Right lobe of liver (tissue), 6 donors: ENCODE measurements at regions not wholly inside any gene's neighbourhood (a gene's known extent, or its start where the extent isn't known, plus 50 kb on each side); places are given as distances from the start of the nearest gene placed in this dataset.

Experiments
- ATAC-seq, 4 donors: fragments of 200-7000 bp; cut with Tn5 transposase; one replicate each; pipeline ENCODE4 v1.9.1; 2020; ENCODE audit warnings: mild to moderate bottlenecking in 4 of 4, moderate library complexity in 4 of 4
- DNase-seq, 3 donors: peaks; one replicate each; pipeline ENCODE4 v3.0.0-alpha.2; 2020
- H3K27ac ChIP-seq, 3 donors: fragments of 200-600 bp; one replicate each; pipeline ENCODE4 v1.8.0; 2022
- H3K27me3 ChIP-seq, 2 donors: fragments of 200-600 bp; one replicate each; pipeline ENCODE4 v1.8.0; 2022
- H3K36me3 ChIP-seq, 4 donors: fragments of 200-600 bp; sonication (generic) in 1 of 4; one replicate each; pipeline versions ENCODE4 v1.5.1 to v1.8.0; 2017 to 2022; ENCODE audit warnings: control low read depth in 1 of 4
- H3K4me1 ChIP-seq, 4 donors: fragments of 200-600 bp; sonication (generic) in 1 of 4; one replicate each; pipeline versions ENCODE4 v1.5.1 to v1.8.0; 2017 to 2022; ENCODE audit warnings: control low read depth in 1 of 4
- H3K4me3 ChIP-seq, 3 donors: fragments of 200-600 bp; one replicate each; pipeline ENCODE4 v1.8.0; 2022
- H3K9me3 ChIP-seq, 4 donors: fragments of 200-600 bp; sonication (generic) in 1 of 4; one replicate each; pipeline versions ENCODE4 v1.5.1 to v1.8.0; 2017 to 2022; ENCODE audit warnings: control low read depth in 1 of 4
- POLR2A ChIP-seq: fragments of 450-650 bp; IDR thresholded peaks from one replicate; pipeline ENCODE4 v1.6.1; 2017; ENCODE audit warnings: antibody characterized with exemption, mild to moderate bottlenecking
- WGBS: methylation state at CpG from one replicate; pipeline ENCODE4 v1.1.6; 2018; ENCODE audit warnings: low coverage, low lambda C conversion rate; ENCODE audit not compliant: insufficient coverage; ENCODE audit errors: missing lambda C conversion rate; 5-methylcytosine and 5-hydroxymethylcytosine counted together
- intact Hi-C, 2 donors: fragments of 100-400 bp; cut with DNase I; formaldehyde crosslinking; loops; one replicate each; pipeline versions ENCODE4 v1.11.2 to v1.14.1; 2022
- TF ChIP-seq, protein P1 (sequence below), 4 donors: fragments of 200-600 bp in 3 of 4; fragments of 450-650 bp in 1 of 4; IDR thresholded peaks; one replicate each; pipeline versions ENCODE4 v1.5.1 to v1.8.0; 2016 to 2022; ENCODE audit warnings: antibody characterized with exemption in 4 of 4, mild to moderate bottlenecking in 2 of 4
- donor health status: DM: no; HTN: yes; CAD: no.
- donor health status: DM: no; HTN: no; CAD: no.
- donor health status: DM: no; HTN: no; CAD: no.
- donor health status: DM: no; HTN: yes; CAD: no.
- donor health status: DM: no; HTN: yes; CAD: no.

DNA sequence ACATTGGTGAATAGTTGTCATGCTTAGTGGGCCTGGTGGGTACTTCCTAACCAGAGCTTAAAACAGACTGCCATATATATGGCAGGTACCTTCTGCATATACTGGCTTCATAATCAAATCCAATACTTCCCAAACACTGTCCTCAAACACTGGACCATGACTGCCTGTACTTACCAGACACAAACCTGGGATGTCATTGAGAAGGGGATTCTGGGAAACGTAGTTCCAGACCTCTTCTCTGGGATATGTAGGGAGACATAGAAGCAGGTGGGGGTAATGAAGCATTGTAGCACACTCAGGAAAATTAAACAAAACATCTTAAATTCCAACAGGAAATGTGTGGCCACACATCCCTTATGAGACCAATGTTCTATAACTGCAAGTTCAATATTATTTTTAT lies 76.5 kb upstream of the ADAMTS5 start:
- no peak for ATAC-seq
- Histone ChIP-seq H3K9me3 (no peaks in the 10 kb centered on the region), H3K27me3 (no peaks in the 10 kb centered on the region), H3K36me3 (no peaks in the 10 kb centered on the region), H3K27ac (no peak overlapping the region), H3K4me3 (no peak overlapping the region), H3K4me1 (no peaks in the 10 kb centered on the region)
- intact Hi-C loops, result no loop called here
- WGBS, result 57% methylated on average over 1 of the region's 1 CpG
- no peak for DNase-seq
- TF ChIP-seq, protein P1, sequence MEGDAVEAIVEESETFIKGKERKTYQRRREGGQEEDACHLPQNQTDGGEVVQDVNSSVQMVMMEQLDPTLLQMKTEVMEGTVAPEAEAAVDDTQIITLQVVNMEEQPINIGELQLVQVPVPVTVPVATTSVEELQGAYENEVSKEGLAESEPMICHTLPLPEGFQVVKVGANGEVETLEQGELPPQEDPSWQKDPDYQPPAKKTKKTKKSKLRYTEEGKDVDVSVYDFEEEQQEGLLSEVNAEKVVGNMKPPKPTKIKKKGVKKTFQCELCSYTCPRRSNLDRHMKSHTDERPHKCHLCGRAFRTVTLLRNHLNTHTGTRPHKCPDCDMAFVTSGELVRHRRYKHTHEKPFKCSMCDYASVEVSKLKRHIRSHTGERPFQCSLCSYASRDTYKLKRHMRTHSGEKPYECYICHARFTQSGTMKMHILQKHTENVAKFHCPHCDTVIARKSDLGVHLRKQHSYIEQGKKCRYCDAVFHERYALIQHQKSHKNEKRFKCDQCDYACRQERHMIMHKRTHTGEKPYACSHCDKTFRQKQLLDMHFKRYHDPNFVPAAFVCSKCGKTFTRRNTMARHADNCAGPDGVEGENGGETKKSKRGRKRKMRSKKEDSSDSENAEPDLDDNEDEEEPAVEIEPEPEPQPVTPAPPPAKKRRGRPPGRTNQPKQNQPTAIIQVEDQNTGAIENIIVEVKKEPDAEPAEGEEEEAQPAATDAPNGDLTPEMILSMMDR (IDR thresholded peaks at IDR 0.05), result no peak
- no peak for TF ChIP-seq POLR2A

DNA sequence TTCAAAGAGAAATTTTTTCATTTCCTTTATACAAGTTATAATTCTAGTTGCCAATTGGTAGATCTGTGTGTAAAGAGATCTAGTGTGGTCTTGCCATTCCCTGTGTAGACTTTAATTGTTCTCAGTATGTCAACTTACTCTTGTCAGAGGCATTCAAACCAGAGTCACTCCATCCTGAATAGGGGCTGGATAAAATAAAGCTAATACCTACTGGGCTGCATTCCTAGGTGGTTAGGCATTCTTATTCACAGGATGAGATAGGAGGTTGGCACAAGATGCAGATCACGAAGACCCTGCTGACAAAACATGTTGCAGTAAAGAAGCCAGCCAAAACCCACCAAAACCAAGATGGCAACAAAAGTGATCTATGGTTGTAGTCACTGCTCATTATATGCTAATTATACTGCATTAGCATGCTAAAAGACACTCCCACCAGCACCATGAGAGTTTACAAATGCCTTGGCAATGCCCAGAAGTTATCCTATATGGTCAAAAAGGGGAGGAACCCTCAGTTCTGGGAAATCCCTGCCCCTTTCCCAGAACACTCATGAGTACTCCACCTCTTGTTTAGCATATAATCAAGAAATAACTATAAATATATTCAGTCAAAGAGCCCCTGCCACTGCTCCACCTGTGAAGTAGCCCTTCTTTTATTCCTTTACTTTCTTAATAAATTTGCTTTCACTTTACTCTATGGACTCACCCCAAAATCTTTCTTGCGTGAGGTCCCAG lies 74.0 kb upstream of the ADAMTS5 start:
- Histone ChIP-seq H3K36me3 (no peaks in the 10 kb centered on the region), H3K4me3 (no peak overlapping the region), H3K4me1 (no peaks in the 10 kb centered on the region), H3K9me3 (no peaks in the 10 kb centered on the region), H3K27ac (no peak overlapping the region), H3K27me3 (no peaks in the 10 kb centered on the region)
- intact Hi-C loops, result no loop called here
- DNase-seq (no peak), ATAC-seq (no peak)
- 70% methylated on average over 2 of the region's 2 CpGs for WGBS
- no peak for TF ChIP-seq POLR2A

DNA sequence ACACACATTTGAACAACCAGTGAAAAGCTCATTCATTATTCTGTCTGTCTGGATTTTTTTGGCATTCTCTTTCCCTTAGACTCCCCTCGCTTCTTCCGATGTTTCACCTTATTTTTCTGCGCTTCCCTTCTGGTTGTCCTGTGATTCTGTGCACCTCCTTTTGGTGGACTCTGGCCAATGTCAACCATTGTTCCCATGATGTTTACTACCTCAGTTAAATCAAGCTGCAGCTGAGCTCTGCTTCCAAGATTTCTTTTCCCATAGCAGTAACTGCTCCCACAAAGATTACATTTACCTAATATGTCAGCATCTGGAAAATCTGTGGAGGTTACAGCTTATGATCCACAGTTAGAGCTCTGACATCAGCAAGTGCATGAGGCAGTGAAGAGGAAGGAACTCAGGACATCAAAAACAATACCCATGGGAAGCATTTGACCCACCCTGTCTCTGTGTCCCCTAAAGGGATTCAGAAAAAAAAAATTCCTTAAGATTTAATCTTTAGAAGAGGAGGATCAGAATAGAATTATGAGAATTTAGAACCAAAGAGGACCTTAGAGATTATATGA lies 69.9 kb upstream of the ADAMTS5 start:
- Histone ChIP-seq H3K27ac (no peak overlapping the region), H3K27me3 (no peaks in the 10 kb centered on the region), H3K36me3 (no peaks in the 10 kb centered on the region), H3K4me3 (no peak overlapping the region), H3K9me3 (no peaks in the 10 kb centered on the region), H3K4me1 (no peaks in the 10 kb centered on the region)
- intact Hi-C loops, result no loop called here
- TF ChIP-seq, protein P1 (IDR thresholded peaks at IDR 0.05), result no peak
- no peak for TF ChIP-seq POLR2A
- WGBS, result 60% methylated on average over 3 of the region's 3 CpGs
- no peak for DNase-seq
- ATAC-seq, result no peak

DNA sequence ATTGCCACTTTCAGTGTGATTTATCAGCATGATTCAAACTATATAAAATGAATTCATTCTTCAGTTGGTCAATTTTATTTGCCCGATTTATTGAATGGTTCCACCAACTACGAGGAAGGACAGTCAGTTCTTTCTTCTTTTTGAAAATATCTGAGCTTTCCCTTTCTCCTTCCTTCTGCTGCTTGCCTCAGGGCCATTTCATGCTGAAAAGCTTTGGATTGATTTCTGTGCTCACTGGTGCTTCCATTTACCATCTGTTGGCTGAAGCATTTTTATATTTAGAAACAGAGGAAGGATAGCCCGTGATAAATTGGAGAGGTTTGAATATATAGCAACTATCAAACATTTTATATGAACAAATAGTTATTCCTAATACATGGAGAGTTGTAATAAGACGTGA lies 68.9 kb upstream of the ADAMTS5 start:
- TF ChIP-seq, protein P1 (IDR thresholded peaks at IDR 0.05), result no peak
- TF ChIP-seq POLR2A, result no peak
- 33% methylated on average over 4 of the region's 4 CpGs for WGBS

DNA sequence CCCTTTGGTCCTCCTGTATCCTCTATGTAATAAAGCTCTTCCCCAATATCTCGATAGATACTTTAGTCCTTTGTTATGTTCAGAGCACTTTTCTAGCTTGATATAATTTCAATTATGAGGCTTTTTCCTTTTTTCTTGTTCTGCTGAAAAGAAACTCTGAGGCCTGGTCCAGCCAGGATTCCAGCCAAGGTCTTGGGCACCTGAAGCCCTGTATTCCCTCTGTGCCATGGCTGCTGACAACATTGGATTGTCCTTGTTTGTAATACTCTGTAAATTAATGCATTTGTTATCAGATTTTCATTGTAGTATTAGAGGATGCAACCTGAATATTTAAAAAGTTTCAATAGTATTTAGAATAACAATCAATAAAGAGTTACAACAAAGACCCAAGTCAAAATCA lies 67.9 kb upstream of the ADAMTS5 start:
- H3K4me1 ChIP-seq, result no peaks in the 10 kb centered on the region
- intact Hi-C loops, result no loop called here
- no peak for TF ChIP-seq POLR2A
- TF ChIP-seq, protein P1 (IDR thresholded peaks at IDR 0.05), result no peak
- no peak overlapping the region for H3K27ac ChIP-seq
- H3K36me3 ChIP-seq, result no peaks in the 10 kb centered on the region
- H3K4me3 ChIP-seq, result no peak overlapping the region
- H3K9me3 ChIP-seq, result no peaks in the 10 kb centered on the region
- 63% methylated on average over 1 of the region's 1 CpG for WGBS
- H3K27me3 ChIP-seq, result no peaks in the 10 kb centered on the region
- ATAC-seq (no peak), DNase-seq (no peak)

More for the DNA sequence above, 68.9 kb upstream of the ADAMTS5 start:
- H3K4me1 ChIP-seq, result no peaks in the 10 kb centered on the region
- H3K4me3 ChIP-seq, result no peak overlapping the region
- ATAC-seq, result no peak
- no peaks in the 10 kb centered on the region for H3K36me3 ChIP-seq
- intact Hi-C loops, result no loop called here
- DNase-seq, result no peak
- H3K27ac ChIP-seq, result no peak overlapping the region
- H3K9me3 ChIP-seq, result no peaks in the 10 kb centered on the region
- no peaks in the 10 kb centered on the region for H3K27me3 ChIP-seq
